Liver (tissue), 3 donors: ENCODE measurements at regions not wholly inside any gene's neighbourhood (a gene's known extent, or its start where the extent isn't known, plus 50 kb on each side); places are given as distances from the start of the nearest gene placed in this dataset.
"Not testable (repeated sequence)": the region's sequence is repeated elsewhere in the genome, so short reads cannot be mapped to it uniquely, and the experiment has no call there.

Experiments
- EGR1 ChIP-seq, 2 donors: IDR thresholded peaks; 2 replicates each; pipeline ENCODE4 v1.6.1; 2016 to 2018; ENCODE audit warnings: antibody characterized with exemption in 2 of 2, low read depth in 2 of 2
- FOXA1 ChIP-seq: IDR thresholded peaks from 2 replicates; pipeline ENCODE4 v1.6.1; 2016; ENCODE audit warnings: antibody characterized with exemption
- GABPA ChIP-seq, 2 donors: IDR thresholded peaks in 1 of 2; conservative IDR thresholded peaks in 1 of 2; 2 replicates each; pipeline ENCODE4 v1.6.1; 2016; ENCODE audit warnings: antibody characterized with exemption in 2 of 2, mild to moderate bottlenecking in 1 of 2, moderate library complexity in 1 of 2
- JUND ChIP-seq, 2 donors: IDR thresholded peaks; 2 replicates each; pipeline ENCODE4 v1.6.1; 2016; ENCODE audit warnings: antibody characterized with exemption in 2 of 2
- NR2F2 ChIP-seq: IDR thresholded peaks from 2 replicates; pipeline ENCODE4 v1.6.1; 2016; ENCODE audit warnings: antibody characterized with exemption
- RAD21 ChIP-seq, 2 donors: IDR thresholded peaks; 2 replicates each; pipeline ENCODE4 v1.6.1; 2016; ENCODE audit warnings: antibody characterized with exemption in 2 of 2, mild to moderate bottlenecking in 2 of 2
- RXRA ChIP-seq, 2 donors: IDR thresholded peaks; 2 replicates each; pipeline ENCODE4 v1.6.1; 2017 to 2018; ENCODE audit warnings: antibody characterized with exemption in 2 of 2, mild to moderate bottlenecking in 1 of 2
- SP1 ChIP-seq: IDR thresholded peaks from 2 replicates; pipeline ENCODE4 v1.6.1; 2018; ENCODE audit warnings: antibody characterized with exemption, mild to moderate bottlenecking
- YY1 ChIP-seq: IDR thresholded peaks from 2 replicates; pipeline ENCODE4 v1.6.1; 2016; ENCODE audit warnings: antibody characterized with exemption, mild to moderate bottlenecking
- TF ChIP-seq, protein P1 (sequence below): IDR thresholded peaks from 2 replicates; pipeline ENCODE4 v1.6.1; 2016; ENCODE audit warnings: antibody characterized with exemption
- TF ChIP-seq, protein P2 (sequence below): fragments of 150-350 bp; IDR thresholded peaks from 2 replicates; pipeline ENCODE4 v1.5.1; 2017; ENCODE audit warnings: improper control_type of control experiment, low read depth, low read length; ENCODE audit not compliant: missing input control
- TF ChIP-seq, protein P3 (sequence below): IDR thresholded peaks from 2 replicates; pipeline ENCODE4 v1.6.1; 2016; ENCODE audit warnings: antibody characterized with exemption
- TF ChIP-seq, protein P4 (sequence below): IDR thresholded peaks from 2 replicates; pipeline ENCODE4 v1.6.1; 2016; ENCODE audit warnings: antibody characterized with exemption
- TF ChIP-seq, protein P5 (sequence below): IDR thresholded peaks from 2 replicates; pipeline ENCODE4 v1.6.1; 2016; ENCODE audit warnings: antibody characterized with exemption, mild to moderate bottlenecking
- donor health status: healthy.
- donor health status: healthy.

DNA sequence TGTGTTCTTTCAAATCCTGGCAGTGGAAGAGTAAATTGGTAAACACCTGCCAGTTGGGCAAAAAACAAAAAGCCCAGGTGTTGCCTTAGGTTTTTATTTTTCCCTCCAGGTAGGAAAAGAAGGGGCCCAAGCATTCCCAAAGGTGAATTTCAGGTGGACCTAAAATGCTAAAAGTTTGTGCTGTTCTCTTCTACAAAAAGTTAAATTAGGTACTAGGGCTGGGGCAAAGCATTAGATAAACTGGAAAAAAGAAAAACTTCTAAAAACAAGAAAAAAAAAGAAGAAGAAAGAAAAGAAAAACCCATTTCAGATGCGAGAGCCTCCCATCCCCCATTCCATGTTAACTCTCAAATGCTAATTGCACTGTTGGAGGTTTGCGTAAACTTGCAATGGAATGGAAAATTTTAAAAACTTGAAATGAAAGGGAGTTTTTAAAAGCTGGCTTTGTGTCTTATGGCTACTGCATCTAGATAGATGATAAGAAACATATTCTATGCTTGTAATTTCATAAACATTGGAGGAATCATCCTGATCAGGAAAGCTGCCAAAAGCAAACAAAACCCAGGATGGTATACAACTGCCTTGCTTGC, 59.9 kb upstream of the IGFBPL1 start:
- TF ChIP-seq, protein P1, sequence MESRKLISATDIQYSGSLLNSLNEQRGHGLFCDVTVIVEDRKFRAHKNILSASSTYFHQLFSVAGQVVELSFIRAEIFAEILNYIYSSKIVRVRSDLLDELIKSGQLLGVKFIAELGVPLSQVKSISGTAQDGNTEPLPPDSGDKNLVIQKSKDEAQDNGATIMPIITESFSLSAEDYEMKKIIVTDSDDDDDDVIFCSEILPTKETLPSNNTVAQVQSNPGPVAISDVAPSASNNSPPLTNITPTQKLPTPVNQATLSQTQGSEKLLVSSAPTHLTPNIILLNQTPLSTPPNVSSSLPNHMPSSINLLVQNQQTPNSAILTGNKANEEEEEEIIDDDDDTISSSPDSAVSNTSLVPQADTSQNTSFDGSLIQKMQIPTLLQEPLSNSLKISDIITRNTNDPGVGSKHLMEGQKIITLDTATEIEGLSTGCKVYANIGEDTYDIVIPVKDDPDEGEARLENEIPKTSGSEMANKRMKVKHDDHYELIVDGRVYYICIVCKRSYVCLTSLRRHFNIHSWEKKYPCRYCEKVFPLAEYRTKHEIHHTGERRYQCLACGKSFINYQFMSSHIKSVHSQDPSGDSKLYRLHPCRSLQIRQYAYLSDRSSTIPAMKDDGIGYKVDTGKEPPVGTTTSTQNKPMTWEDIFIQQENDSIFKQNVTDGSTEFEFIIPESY: not testable (repeated sequence)
- TF ChIP-seq, protein P2, sequence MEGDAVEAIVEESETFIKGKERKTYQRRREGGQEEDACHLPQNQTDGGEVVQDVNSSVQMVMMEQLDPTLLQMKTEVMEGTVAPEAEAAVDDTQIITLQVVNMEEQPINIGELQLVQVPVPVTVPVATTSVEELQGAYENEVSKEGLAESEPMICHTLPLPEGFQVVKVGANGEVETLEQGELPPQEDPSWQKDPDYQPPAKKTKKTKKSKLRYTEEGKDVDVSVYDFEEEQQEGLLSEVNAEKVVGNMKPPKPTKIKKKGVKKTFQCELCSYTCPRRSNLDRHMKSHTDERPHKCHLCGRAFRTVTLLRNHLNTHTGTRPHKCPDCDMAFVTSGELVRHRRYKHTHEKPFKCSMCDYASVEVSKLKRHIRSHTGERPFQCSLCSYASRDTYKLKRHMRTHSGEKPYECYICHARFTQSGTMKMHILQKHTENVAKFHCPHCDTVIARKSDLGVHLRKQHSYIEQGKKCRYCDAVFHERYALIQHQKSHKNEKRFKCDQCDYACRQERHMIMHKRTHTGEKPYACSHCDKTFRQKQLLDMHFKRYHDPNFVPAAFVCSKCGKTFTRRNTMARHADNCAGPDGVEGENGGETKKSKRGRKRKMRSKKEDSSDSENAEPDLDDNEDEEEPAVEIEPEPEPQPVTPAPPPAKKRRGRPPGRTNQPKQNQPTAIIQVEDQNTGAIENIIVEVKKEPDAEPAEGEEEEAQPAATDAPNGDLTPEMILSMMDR: not testable (repeated sequence)
- not testable (repeated sequence) for TF ChIP-seq JUND (IDR thresholded peaks at IDR 0.05); RAD21 (IDR thresholded peaks at IDR 0.05); RXRA (IDR thresholded peaks at IDR 0.05); SP1; NR2F2; YY1; EGR1 (IDR thresholded peaks at IDR 0.05; ENCODE audit: low read depth in 2 of 2); GABPA (IDR thresholded peaks at IDR 0.05 in 1 of 2, conservative IDR thresholded peaks at IDR 0.05 in 1 of 2); FOXA1
- TF ChIP-seq, protein P3, sequence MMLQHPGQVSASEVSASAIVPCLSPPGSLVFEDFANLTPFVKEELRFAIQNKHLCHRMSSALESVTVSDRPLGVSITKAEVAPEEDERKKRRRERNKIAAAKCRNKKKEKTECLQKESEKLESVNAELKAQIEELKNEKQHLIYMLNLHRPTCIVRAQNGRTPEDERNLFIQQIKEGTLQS: not testable (repeated sequence)
- TF ChIP-seq, protein P4, sequence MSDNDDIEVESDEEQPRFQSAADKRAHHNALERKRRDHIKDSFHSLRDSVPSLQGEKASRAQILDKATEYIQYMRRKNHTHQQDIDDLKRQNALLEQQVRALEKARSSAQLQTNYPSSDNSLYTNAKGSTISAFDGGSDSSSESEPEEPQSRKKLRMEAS: not testable (repeated sequence)
- TF ChIP-seq, protein P5, sequence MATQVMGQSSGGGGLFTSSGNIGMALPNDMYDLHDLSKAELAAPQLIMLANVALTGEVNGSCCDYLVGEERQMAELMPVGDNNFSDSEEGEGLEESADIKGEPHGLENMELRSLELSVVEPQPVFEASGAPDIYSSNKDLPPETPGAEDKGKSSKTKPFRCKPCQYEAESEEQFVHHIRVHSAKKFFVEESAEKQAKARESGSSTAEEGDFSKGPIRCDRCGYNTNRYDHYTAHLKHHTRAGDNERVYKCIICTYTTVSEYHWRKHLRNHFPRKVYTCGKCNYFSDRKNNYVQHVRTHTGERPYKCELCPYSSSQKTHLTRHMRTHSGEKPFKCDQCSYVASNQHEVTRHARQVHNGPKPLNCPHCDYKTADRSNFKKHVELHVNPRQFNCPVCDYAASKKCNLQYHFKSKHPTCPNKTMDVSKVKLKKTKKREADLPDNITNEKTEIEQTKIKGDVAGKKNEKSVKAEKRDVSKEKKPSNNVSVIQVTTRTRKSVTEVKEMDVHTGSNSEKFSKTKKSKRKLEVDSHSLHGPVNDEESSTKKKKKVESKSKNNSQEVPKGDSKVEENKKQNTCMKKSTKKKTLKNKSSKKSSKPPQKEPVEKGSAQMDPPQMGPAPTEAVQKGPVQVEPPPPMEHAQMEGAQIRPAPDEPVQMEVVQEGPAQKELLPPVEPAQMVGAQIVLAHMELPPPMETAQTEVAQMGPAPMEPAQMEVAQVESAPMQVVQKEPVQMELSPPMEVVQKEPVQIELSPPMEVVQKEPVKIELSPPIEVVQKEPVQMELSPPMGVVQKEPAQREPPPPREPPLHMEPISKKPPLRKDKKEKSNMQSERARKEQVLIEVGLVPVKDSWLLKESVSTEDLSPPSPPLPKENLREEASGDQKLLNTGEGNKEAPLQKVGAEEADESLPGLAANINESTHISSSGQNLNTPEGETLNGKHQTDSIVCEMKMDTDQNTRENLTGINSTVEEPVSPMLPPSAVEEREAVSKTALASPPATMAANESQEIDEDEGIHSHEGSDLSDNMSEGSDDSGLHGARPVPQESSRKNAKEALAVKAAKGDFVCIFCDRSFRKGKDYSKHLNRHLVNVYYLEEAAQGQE: not testable (repeated sequence)
